ENCODE measurements at regions not wholly inside any gene's neighbourhood (a gene's known extent, or its start where the extent isn't known, plus 50 kb on each side); places are given as distances from the start of the nearest gene placed in this dataset.

DNA sequence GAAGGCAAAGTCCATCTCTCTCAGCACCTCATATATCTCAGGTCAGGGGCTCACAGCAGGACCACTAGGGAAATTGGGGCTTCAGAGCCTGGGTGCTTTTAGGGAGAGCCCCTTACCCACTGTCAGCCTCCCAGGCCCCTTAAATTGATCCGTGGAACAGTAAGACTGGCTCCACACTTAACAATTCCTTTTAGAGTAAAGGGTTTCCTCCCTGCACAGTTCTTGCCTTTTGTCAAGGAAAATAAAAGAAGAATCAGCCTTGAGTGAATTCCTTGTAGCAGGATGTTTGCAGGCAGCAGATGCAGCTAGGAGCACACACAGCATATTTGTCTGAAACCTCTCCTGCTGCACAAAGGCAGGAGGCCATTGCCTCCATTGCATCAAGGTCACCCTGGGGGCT, 184.9 kb downstream of the SEC16B start:
- DNase-seq, result no peak

DNA sequence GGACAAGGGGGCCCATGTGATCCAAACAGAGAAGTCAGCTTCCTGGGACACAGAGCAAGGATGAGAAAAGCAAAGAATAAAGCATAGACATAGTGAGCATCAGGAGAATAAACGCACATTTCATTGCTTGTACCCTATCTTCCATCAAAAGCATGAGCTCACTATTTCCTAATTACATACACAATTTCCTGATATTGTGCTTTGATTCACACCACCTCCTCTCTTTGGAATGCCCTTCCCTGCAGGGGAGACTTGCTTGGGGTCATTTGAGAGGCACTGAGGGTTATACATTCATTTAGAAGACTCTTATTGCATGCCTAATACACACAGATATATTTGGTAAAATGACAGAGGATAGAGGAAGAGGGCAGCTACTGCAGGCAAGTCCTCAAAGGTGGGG, 185.4 kb downstream of the SEC16B start:
- no peak for DNase-seq

DNA sequence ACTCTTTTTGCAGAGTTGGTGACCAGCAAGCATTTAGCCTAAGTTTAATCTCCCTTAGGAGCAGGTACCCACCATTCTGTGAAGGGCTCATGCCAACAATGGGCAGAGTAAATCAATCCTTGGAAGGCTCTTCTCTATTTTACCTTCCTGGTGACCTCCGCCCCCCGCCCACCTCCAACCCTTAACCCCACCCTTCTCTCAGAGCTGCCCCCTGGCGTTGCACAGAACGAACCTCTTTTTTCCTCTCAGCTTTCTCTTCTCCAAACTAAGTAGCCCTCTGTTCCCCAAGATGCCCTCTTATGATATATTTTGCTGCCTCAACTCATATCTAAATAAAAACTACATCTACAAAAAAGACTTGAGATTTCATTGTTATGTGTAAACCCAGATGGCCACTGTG, 186.8 kb downstream of the SEC16B start:
- no peak for DNase-seq

DNA sequence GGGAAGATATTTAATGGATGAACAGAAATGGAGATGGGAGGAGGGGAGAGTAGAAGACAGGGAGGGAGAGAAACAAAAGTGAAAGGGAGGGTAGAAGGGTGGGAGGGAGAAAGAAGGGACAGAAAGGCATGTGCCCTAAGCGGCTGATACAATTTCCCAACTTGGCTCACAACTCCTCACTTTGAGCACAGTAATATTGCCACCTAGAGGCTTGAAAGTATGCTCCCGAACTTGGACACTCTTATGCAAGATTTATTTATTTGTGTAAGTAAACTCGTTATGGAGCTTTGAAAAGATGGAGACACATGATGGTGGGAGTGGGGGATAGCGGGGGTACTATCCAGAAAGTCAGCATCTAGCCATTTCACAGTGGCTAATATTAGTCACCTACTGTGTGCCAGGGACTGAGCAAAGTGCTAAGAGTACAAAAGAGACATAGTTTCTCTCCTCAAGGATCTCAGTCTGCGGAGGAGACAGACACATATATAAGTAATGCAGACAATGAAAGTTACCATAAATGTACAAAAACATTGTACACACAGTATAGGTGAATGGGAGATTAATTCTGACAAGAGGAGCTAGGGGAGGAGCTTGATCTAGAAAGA, 189.7 kb downstream of the SEC16B start:
- DNase-seq, result no peak

DNA sequence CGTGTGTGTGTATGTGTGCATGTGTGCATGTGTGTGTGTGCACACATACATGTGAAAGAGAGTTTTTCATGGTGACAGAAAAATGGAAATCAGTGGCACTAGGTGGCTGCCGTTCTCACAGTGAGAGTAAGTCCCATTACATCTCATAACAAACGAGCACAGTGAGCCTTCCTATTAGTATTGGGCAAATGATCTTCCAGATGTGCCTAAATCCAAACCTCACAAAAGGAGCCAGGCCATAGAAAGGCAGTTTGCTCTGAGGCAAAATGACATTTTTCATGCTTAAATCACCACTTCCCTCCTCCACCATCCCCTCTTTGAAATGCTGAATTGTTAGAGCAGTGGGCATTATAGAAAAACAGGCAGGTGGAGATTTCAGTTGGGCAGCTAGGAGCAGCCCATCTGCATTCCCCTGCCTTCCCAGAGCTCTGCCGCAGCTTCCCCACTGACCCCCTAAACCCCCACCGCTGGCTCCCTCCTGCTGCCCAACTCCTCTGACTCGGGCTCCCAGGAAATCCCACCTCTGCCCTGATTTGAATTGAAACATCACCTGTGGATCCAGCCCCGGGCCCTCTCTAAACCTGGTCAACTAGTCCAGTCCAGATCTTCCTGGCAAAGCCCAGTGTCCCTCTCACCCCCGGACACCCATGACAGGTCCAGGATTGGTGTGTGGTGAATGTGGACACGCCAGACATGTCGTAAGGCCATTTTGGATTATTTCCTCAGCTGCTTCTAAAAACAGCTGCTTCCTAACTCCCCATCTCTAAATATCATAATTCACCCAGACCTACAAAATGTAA, 190.5 kb downstream of the SEC16B start:
- no peak for DNase-seq

DNA sequence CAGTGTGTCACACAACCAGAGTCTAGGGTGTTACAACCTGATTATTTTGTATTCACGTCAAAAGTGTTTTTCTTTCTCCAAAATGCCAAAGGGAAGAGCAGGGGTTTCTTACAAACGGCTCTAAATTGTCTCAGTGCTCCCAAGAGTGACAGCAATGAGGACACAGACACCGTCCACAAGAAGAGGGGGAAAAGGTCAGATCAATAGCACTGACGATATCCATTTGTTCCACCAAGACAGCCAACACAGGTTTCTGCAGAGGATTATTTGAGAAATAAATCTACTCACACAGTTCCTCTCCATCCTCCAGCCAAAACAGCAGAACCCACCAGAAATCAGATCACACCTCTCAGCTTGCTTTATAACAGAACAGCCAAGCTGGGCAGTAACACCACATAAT, 193.9 kb downstream of the SEC16B start:
- no peak for DNase-seq

DNA sequence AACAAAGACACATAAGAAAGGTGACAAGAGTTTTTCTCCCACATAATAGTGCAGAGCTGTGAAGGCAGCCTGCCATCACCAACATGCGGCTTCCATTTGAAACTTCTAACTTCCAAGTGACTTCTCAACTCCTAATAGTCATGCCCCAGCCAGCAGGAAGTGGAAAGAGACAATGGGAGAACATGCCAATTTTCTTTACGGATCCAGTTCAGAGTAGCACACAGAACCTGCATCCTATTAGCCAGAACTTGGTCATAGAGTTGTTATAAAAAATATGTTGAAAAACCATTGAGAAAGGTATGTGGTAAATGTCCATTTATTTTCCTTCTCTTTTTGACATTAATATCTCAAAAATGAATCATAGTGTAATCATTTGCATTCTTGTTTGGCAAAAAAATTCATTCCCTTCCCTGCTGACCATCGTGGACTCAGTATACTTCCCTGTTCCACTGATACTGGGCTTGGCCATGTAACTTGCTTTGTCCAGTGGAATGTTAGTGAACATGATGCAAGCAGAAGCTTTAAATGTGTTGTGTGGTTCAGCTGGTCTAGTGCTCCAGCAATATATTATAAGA, 197.4 kb downstream of the SEC16B start:
- DNase-seq, result no peak

DNA sequence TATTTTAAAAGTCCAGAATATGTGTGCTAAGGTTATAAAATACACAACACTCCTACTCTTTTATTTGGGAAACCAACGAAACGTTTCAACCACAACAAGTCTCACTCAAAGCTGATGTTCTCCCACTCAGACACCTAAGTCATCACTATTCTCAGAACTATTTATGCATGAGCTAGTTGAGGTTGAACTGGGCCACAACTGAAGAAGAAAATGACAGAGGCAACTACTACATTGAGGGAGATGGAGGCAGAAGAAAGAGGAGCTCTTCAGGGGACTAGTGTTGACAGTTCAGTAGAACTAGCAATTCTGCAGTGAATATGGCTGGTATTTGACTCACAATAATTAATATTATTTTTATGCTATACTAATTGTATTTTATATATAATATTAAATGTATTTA, 198.2 kb downstream of the SEC16B start:
- DNase-seq, result no peak

DNA sequence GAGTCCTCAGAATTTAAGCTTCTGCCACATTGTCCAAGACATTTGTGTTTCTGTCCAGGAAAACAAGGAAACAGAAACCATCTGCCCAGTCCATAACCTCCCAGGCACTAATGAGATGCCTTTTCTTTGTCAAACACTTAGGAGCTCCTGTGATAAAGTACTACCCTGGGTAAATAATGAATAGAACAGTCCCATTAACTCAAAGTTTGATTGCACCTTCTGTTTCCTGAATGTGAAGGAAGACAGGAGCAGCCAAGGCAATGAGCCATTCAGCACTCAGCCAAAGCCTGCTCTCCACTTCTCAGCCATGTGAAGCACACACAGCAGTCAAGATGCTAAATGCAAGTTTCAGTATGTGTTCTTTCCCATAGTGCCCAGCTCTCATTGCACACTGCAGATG, 199.8 kb downstream of the SEC16B start:
- DNase-seq, result no peak

DNA sequence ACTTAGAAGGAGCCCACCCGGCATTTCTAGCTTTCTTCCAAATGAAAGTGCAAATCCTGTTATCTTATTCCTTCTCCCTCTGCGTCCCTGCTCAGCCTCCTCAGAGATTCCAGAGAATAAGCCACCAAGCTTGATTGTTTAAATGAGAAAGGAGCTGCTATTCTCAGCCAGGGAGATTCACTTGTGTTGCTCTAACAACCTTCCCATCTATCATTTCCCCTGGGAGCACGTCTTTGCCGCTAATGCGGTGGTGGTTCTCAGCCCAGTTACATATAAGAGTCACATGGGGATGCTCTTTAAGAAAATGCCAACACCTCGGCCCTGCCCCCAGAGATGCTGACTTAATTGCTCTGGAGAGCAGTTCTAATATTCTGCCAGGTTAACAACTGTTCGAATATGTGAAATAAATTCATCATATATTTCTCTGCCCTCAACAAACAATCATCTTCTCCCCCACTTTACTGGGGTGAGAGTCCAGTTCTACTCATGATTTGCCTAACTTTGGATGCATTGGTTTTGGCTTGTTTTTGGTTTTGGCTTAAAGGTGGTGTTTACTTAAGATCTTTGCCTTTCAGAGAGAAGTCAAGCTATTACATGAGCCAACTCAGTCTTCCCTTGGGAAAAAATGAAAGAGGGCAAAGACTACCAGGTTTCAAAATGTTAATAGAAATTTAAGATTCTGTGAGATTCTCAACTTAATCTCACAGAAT, 213.9 kb downstream of the SEC16B start:
- no peak for DNase-seq

DNA sequence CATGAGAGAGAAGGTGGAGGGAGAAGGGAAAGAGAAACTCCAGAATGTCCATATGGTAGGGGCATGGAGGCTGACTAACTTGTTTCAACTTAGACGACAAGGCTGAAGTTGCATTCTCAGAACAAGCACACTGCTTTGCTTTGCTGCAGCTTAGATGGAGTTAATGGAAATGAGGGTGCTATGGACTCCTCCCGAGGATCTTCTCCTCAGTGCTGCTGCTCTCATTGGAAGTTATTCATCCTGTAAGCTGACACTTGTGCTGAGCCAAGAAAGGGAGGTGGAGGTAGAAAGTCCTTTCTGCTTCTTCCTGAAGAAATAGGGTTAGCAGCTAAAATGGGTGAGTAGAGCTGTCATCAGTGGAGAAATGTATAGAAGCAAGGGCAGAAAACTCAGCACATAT, 215.3 kb downstream of the SEC16B start:
- DNase-seq, result no peak

DNA sequence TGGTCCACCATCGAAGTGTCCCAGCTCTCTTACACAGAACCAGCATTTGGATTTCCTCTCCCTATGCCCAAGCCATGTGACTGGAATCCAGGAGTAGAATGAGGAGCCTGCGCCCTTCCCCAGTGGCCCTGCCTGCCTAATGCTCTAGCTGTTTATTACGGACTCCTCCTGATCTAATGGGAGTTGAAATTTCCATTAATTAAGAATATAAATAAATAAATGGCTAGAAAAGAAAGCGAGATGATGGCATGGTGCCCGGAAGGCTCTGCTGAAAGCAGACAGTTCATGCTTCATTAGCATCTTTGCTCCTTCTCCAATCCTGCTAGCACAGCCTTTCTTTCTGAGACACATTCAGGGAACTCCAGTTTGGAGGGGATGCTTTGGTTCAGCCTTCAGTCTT, 216.2 kb downstream of the SEC16B start:
- DNase-seq, result no peak

DNA sequence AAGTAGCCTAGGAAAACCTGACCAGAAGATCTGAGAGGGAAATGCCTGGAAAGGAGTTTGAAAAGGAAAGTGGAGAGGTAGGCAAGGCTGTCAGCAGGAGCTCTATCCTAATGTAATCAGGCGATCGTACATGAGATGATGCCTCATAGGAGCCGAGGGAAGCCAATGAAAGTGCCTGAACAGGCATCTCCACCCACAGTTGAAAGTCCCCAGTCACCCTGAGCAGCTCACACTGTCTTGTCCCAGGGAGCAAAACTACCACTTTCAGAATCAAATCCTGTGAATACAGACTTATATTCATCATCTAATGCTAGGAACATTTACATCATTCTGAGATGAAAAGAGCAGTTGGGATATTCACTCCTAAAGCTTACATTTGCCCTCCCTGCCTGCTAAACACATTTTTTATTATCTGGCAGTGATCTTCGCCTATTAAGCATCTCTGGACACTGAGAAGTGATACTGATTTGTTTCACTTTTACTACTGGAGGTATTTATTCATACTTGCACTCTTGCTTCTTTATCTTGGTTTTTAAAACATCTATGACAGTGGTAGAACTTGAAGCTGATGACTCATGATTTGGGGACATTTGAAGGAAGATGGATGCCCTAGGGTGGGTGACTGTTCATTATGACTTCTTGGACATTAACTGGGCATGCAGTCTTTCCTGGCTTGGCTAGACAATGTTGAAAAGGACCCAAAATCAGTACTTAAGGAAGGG, 221.6 kb downstream of the SEC16B start:
- DNase-seq, result no peak

DNA sequence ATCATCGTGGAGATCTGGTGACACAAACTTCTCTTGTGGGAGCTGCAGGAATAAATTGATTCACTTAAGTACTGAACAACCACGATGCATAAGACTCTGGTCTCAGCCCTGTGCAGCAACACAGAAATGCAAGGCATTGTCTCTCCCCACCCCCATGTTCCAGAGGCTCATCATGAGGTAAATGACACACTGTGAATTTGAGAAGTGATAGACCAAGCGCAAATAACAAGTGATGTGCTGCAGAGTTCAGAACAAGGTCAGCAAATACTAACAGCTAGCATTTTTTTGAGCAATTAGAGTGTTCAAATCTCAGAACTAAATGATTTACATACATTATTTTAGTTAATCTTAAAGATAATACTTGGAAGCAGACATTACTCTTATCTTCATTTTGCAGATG, 223.7 kb downstream of the SEC16B start:
- no peak for DNase-seq

DNA sequence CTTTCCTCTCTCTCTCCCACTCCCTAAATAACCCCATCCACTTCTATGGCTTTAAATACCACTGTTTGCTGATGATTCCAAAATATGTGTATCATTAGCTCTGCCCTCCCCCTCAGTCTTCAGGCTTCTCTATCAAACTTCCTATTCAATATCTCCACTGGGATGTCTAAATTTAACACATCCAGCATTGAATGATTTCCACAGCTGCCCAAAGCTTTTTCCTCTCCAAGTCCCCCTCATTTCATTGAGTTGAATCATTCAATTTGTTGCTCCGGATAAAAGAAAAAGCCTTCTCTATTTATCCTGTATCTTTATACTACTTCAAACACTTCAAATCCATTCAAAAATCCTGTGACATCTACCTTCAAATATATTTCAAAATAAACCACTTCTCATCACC, 225.0 kb downstream of the SEC16B start:
- DNase-seq, result no peak

DNA sequence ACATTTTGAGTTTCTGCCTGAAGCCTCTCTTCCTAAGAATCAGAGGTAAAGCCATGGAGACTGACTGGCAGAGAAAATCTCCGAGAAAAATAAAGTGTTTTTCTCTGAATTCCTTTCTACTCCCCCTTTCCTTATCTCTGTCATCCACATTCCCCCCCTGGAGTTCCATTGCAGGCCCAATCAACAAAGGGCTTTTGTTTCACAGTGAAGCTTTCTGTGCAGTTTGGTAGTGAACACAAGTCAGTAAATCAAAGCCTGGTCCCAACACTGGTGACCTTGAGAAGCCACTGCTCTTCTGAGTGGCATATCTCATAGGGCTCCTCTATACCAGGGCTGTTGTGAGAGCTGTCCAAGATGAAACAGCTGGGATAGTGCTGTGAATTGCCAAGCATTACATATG, 228.4 kb downstream of the SEC16B start:
- DNase-seq, result no peak

DNA sequence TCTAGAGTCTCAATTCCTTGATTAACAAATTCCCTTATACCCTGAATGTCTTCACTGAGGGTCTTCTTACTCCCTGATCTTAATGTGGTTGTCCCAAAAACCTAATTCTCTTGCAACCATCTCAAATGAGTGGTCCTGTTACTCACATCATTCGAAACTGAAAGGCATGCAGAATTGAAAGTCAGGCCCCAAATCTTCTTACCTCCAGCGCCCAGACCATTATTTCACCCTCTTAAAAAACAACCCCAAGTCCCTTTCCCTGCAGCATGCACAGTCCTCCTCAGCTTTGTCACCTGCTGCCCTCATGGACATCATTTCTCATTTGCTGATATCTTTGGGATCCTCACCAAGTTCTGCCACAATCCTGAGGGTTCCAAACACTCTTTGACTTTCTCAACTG, 230.1 kb downstream of the SEC16B start:
- DNase-seq, result no peak

DNA sequence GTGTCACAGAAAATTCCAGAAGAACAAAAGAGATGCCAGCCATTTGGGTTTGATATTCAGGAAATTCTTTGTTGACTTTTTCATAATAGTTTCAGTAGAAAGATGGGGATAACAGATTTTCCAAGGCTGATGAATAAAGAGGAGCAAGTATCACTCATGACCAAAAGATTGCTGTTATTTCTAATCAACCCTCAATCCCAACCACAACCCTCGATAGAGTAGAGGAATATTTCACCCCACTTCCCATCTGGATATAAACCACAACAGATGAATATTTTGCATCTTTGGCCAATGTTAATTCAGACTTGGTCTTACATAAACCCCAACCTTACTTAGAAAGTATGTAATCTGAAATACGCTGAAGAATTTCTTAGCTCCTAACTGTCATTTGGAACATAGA, 232.4 kb downstream of the SEC16B start:
- no peak for DNase-seq

DNA sequence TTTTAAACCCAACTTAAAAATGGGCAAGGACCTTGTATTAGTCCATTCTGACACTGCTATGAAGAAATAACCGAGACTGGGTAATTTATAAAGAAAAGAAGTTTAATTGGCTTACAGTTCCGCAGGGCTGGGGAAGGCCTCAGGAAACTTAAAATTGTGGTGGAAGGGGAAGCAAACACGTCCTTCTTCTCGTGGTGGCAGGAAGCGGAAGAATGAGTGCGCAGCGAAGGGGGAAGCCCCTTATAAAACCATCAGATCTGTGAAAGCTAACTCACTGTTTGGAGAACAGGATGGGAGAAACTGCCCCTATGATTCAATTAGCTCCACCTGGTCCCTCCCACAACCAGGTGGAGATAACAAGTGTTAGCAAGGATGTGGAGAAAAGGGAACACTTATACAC, 237.7 kb downstream of the SEC16B start:
- DNase-seq, result no peak

DNA sequence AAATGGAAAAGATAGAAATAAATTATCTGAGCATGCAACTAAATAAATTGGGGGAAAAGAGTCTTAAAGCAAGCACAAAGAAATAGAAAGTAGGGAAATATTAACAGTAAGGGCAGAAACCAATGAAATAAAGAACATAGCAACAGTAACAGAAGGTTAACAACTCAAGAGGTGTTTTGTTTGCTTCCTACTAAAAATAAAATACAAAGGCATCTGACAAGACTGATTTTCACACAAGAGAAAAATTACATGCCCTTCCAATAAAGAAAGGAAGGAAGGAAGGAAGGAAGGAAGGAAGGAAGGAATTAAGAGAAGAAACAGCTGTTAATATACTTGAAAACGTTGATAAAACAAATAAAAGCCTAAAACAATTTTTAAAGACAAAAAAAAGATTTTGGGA, 240.2 kb downstream of the SEC16B start:
- DNase-seq, result no peak

DNA sequence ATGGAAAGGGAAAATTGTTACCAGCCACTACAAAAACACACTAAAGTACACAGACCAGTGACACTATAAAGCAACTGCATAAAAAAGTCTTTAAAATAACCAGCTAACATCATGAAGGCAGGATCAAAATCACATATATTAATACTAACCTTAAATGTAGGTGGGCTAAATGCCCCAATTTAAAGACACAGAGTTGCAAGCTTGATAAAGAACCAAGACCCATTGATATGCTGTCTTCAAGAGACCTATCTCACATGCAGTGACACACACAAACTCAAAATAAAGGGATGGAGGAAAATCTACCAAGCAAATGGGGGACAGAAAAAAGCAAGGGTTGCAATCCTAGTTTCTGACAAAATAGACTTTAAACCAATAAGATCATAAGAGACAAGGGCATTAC, 246.3 kb downstream of the SEC16B start:
- no peak for DNase-seq

DNA sequence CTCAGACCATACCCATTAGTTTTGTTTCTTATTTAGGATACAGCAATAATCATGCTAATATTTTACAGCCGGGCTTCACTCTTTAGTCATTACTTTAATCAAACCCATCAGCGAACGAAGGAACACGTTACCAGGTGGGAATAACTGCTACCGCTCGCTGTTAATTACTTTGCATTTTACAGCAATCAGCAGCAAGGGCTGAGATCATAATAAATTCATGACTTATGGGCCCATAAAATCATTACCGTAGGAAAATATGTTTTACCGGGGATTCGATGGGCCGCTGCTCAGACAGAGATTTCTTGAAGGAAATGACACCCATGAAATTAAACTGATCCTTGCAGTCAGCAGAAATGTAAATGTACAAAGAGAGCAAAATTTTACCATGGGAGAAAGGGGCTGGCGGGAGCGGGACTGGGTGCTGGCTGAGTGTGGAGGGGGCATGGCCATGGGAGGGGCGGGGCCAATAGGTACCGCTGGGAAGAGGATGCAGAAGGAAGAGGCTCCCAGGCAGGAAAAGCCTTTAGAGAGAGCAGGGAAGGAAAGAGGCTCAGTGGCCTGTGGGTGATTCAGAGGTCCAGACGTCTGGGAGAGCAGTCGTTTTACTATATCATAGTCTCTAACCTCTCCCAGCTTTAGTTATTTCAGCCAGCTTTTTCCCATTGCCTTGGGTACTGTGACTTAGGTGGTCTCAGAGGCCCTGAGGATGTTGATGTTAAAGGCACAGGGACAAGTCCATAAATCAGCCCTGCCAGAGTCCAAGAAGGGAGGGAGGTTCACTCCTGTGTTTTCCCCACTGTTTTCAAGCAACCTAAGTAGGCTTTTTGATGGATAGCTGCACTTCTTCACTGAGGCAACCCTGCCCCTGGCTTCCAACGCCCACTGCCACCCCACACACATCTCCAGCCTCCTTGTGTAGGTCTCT, 258.9 kb downstream of the SEC16B start:
- no peak for DNase-seq
